SK-N-SH (cell line): ENCODE measurements at regions not wholly inside any gene's neighbourhood (a gene's known extent, or its start where the extent isn't known, plus 50 kb on each side); places are given as distances from the start of the nearest gene placed in this dataset.
A peak's percentile ranks its signal among the peaks of the same experiment; 100 is the strongest.

Source experiments
- CTCF ChIA-PET: fragments of 300-600, 350-600 bp; formaldehyde crosslinking; extraction: SDS; loops from one replicate; lab custom pipeline; 2021; lab: Yijun Ruan, JAX
- POLR2A ChIA-PET: fragments of 350-600 bp; sonication (Branson Sonifier 250); formaldehyde crosslinking; extraction: SDS; loops from one replicate; lab custom pipeline; 2020; ENCODE audit warnings: antibody characterized with exemption, inconsistent platforms; lab: Yijun Ruan, JAX
- DNase-seq: peaks from one replicate; pipeline ENCODE4 v3.0.0; 2012
- H2AFZ ChIP-seq: fragments of 200-600 bp; sonication (generic); 2 replicates; pipeline ENCODE4 v1.8.1; 2016; ENCODE audit warnings: antibody characterized with exemption, mild to moderate bottlenecking, low read depth
- H3F3A ChIP-seq: fragments of 200-600 bp; sonication (generic); replicated peaks from 2 replicates; pipeline ENCODE3; 2016; ENCODE audit warnings: antibody characterized with exemption, mild to moderate bottlenecking; ENCODE audit not compliant: insufficient read depth
- H3K27ac ChIP-seq, 2 experiments: fragments of 200-500 bp in 1 of 2; fragments of 200-600 bp in 1 of 2; sonication (Bioruptor generic) in 1 of 2; sonication (generic), shearing (Covaris generic) in 1 of 2; 2 replicates each; pipeline versions ENCODE4 v1.5.1 to v1.6.1; 2014 to 2016; ENCODE audit warnings: low read depth in 2 of 2, inconsistent platforms in 1 of 2, low read length in 1 of 2, mild to moderate bottlenecking in 1 of 2, mixed read lengths in 1 of 2
- H3K27me3 ChIP-seq: fragments of 200-600 bp; sonication (generic), shearing (Covaris generic); 2 replicates; pipeline ENCODE4 v1.6.1; 2016; ENCODE audit warnings: mixed run types; ENCODE audit not compliant: insufficient read depth
- H3K36me3 ChIP-seq, 2 experiments: fragments of 200-500 bp in 1 of 2; fragments of 200-600 bp in 1 of 2; sonication (Bioruptor generic) in 1 of 2; sonication (generic) in 1 of 2; replicated peaks in 1 of 2; 2 replicates each; pipeline versions ENCODE3 to v1.5.1; 2014 to 2016; ENCODE audit warnings: low read length in 1 of 2, mild to moderate bottlenecking in 1 of 2; ENCODE audit not compliant: insufficient read depth in 2 of 2, control insufficient read depth in 1 of 2
- H3K4me1 ChIP-seq, 2 experiments: fragments of 200-500 bp in 1 of 2; fragments of 200-600 bp in 1 of 2; sonication (Bioruptor generic) in 1 of 2; sonication (generic), shearing (Covaris generic) in 1 of 2; 2 replicates each; pipeline versions ENCODE4 v1.5.1 to v1.6.1; 2014 to 2016; ENCODE audit warnings: low read depth in 1 of 2, low read length in 1 of 2, mixed run types in 1 of 2; ENCODE audit not compliant: insufficient read depth in 2 of 2, control insufficient read depth in 1 of 2
- H3K4me2 ChIP-seq: fragments of 200-600 bp; sonication (generic), shearing (Covaris generic); 2 replicates; pipeline ENCODE4 v1.6.1; 2017; ENCODE audit warnings: mixed run types
- H3K4me3 ChIP-seq, 2 experiments: fragments of 200-500 bp in 1 of 2; fragments of 200-600 bp in 1 of 2; sonication (Bioruptor generic) in 1 of 2; sonication (generic), shearing (Covaris generic) in 1 of 2; 2 replicates each; pipeline versions ENCODE4 v1.5.1 to v1.8.1; 2014 to 2016; ENCODE audit warnings: low read depth in 2 of 2, inconsistent platforms in 1 of 2, low read length in 1 of 2, mild to moderate bottlenecking in 1 of 2, mixed read lengths in 1 of 2, moderate library complexity in 1 of 2
- H3K79me2 ChIP-seq: fragments of 200-600 bp; sonication (generic); 2 replicates; pipeline ENCODE4 v1.8.1; 2017; ENCODE audit warnings: mild to moderate bottlenecking; ENCODE audit not compliant: insufficient read depth
- H3K9ac ChIP-seq: fragments of 200-600 bp; sonication (generic); 2 replicates; pipeline ENCODE4 v1.6.1; 2017; ENCODE audit warnings: mixed run types
- H3K9me2 ChIP-seq: fragments of 200-600 bp; sonication (generic); 2 replicates; pipeline ENCODE4 v1.6.1; 2017; ENCODE audit warnings: mixed run types
- H3K9me3 ChIP-seq: fragments of 200-600 bp; sonication (generic); 2 replicates; pipeline ENCODE4 v1.6.1; 2017; ENCODE audit warnings: mixed run types, mild to moderate bottlenecking, moderate library complexity
- H4K20me1 ChIP-seq: fragments of 200-600 bp; sonication (generic); 2 replicates; pipeline ENCODE4 v1.6.1; 2017; ENCODE audit warnings: mild to moderate bottlenecking, mixed run types; ENCODE audit not compliant: insufficient read depth
- CHD2 ChIP-seq: fragments of 150-350 bp; IDR thresholded peaks from 2 replicates; pipeline ENCODE4 v1.6.1; 2018; ENCODE audit warnings: low read length; ENCODE audit not compliant: partially characterized antibody
- ELF1 ChIP-seq: IDR thresholded peaks from 2 replicates; pipeline ENCODE4 v1.4.0; 2012
- EP300 ChIP-seq, 2 experiments: IDR thresholded peaks; 2 replicates each; pipeline versions ENCODE4 v1.4.0 to v1.6.1; 2012; ENCODE audit warnings: borderline replicate concordance in 1 of 2, low read depth in 1 of 2, low read length in 1 of 2
- EZH2phosphoT487 ChIP-seq: fragments of 200-600 bp; sonication (generic); IDR thresholded peaks from 2 replicates; pipeline ENCODE4 v1.6.1; 2017; ENCODE audit warnings: low read depth, mixed run types, mild to moderate bottlenecking, antibody characterized with exemption, moderate library complexity, borderline replicate concordance
- FOXM1 ChIP-seq: IDR thresholded peaks from 2 replicates; pipeline ENCODE4 v1.4.0; 2012; ENCODE audit warnings: low read depth, mild to moderate bottlenecking
- GABPA ChIP-seq: IDR thresholded peaks from 2 replicates; pipeline ENCODE4 v1.4.0; 2012; ENCODE audit warnings: low read depth, mild to moderate bottlenecking
- GATA2 ChIP-seq: sonication (generic); formaldehyde crosslinking; IDR thresholded peaks from 2 replicates; pipeline ENCODE4 v1.5.0; 2020; ENCODE audit warnings: mild to moderate bottlenecking, missing genetic modification reagents
- JUND ChIP-seq: IDR thresholded peaks from 2 replicates; pipeline ENCODE4 v1.4.0; 2012
- MAX ChIP-seq: IDR thresholded peaks from 2 replicates; pipeline ENCODE4 v1.4.0; 2012; ENCODE audit warnings: low read depth
- MEF2A ChIP-seq: IDR thresholded peaks from 2 replicates; pipeline ENCODE4 v1.4.0; 2012; ENCODE audit warnings: low read depth, borderline replicate concordance
- NFIC ChIP-seq: IDR thresholded peaks from 2 replicates; pipeline ENCODE4 v1.4.0; 2012; ENCODE audit warnings: borderline replicate concordance
- NRF1 ChIP-seq: IDR thresholded peaks from 2 replicates; pipeline ENCODE4 v1.6.1; 2012; ENCODE audit warnings: low read depth, mild to moderate bottlenecking, low read length
- POLR2AphosphoS5 ChIP-seq: IDR thresholded peaks from 2 replicates; pipeline ENCODE4 v1.6.1; 2012; ENCODE audit warnings: low read depth, low read length
- RCOR1 ChIP-seq: fragments of 150-350 bp; IDR thresholded peaks from 2 replicates; pipeline ENCODE4 v1.6.1; 2017; ENCODE audit warnings: antibody characterized with exemption, low read length
- RFX5 ChIP-seq: IDR thresholded peaks from 2 replicates; pipeline ENCODE4 v1.6.1; 2012; ENCODE audit warnings: mild to moderate bottlenecking, improper control_type of control experiment, low read length
- RXRA ChIP-seq: IDR thresholded peaks from 2 replicates; pipeline ENCODE4 v1.4.0; 2012; ENCODE audit warnings: low read depth, mild to moderate bottlenecking, borderline replicate concordance
- SIN3A ChIP-seq: IDR thresholded peaks from 2 replicates; pipeline ENCODE4 v1.6.1; 2012; ENCODE audit warnings: low read depth, mild to moderate bottlenecking, low read length, moderate library complexity, borderline replicate concordance
- SMC3 ChIP-seq: IDR thresholded peaks from 2 replicates; pipeline ENCODE4 v1.6.1; 2012; ENCODE audit warnings: low read depth, low read length, improper control_type of control experiment
- TEAD4 ChIP-seq: IDR thresholded peaks from 2 replicates; pipeline ENCODE4 v1.4.0; 2012; ENCODE audit warnings: mild to moderate bottlenecking, borderline replicate concordance; ENCODE audit not compliant: insufficient read depth
- USF2 ChIP-seq: fragments of 150-350 bp; IDR thresholded peaks from 2 replicates; pipeline ENCODE4 v1.6.1; 2017; ENCODE audit warnings: antibody characterized with exemption, low read length, low read depth, borderline replicate concordance
- WGBS: methylation state at CpG from one replicate; pipeline ENCODE4 v1.1.6; 2017; ENCODE audit warnings: low lambda C conversion rate; 5-methylcytosine and 5-hydroxymethylcytosine counted together

GRCh38 chr11:122521626-122522025 lies 133.9 kb upstream of the UBASH3B start:
- H3K79me2 ChIP-seq: no peaks in the 10 kb centered on the region
- TF ChIP-seq EZH2phosphoT487 (no peak), SMC3 (no peak), USF2 (no peak), MAX (no peak), GATA2 (CRISPR knock-in tag) (no peak), FOXM1 (no peak), SIN3A (no peak), JUND (no peak), ELF1 (no peak), NRF1 (no peak)
- TF ChIP-seq, all 33 proteins: peak for 0
- ChIA-PET POLR2A (no interaction called here), CTCF (interaction anchor here (0.8 to 1.7 kb wide), 4 partner anchors 15 to 866 kb away, joined by 3 to 8 read pairs (median 6); no protein-coding TSS in a partner anchor)
- no peak overlapping the region for H3K4me2 ChIP-seq
- H3F3A ChIP-seq: no peaks in the 10 kb centered on the region
- no peak overlapping the region for H2AFZ ChIP-seq
- H3K4me1 ChIP-seq: peaks cover 10 to 35% of the 10 kb centered on the region in 2 experiments; a peak in 3 of 4 replicates
- no peak overlapping the region for H3K9ac ChIP-seq
- peak overlapping the region in 1 of 2 experiments; percentile 14; a peak in 1 of 4 replicates for H3K27ac ChIP-seq
- H4K20me1 ChIP-seq: no peaks in the 10 kb centered on the region
- WGBS: 15% methylated on average over 2 of the region's 2 CpGs
- no peaks in the 10 kb centered on the region for H3K9me2 ChIP-seq
- H3K9me3 ChIP-seq: no peaks in the 10 kb centered on the region
- DNase-seq: no peak
- no peak overlapping the region for H3K4me3 ChIP-seq
- no peaks in the 10 kb centered on the region for H3K36me3 ChIP-seq
- H3K27me3 ChIP-seq: no peaks in the 10 kb centered on the region; the same call in 1 of the 2 replicates

GRCh38 chr11:122517403-122518379 lies 137.8 kb upstream of the UBASH3B start:
- Histone ChIP-seq H3K9me2 (no peaks in the 10 kb centered on the region), H3K27ac (peak overlapping the region in 1 of 2 experiments; percentile 93; a peak in 2 of 4 replicates), H3K79me2 (no peaks in the 10 kb centered on the region), H2AFZ (no peak overlapping the region), H3K4me2 (no peak overlapping the region), H3K27me3 (peaks cover 8% of the 10 kb centered on the region; the same call in 1 of the 2 replicates), H3K9me3 (no peaks in the 10 kb centered on the region), H3K4me1 (peaks cover 5 to 18% of the 10 kb centered on the region in 2 experiments; a peak in 3 of 4 replicates), H3K36me3 (no peaks in the 10 kb centered on the region), H3K9ac (no peak overlapping the region), H3K4me3 (no peak overlapping the region), H4K20me1 (no peaks in the 10 kb centered on the region), H3F3A (no peaks in the 10 kb centered on the region)
- no peak for DNase-seq
- POLR2A ChIA-PET: interaction anchor here (0.5 kb wide), 1 partner anchor 846 kb away, joined by 3 read pairs; no protein-coding TSS in a partner anchor
- TF ChIP-seq MEF2A (no peak), EP300 (IDR thresholded peaks at IDR 0.05; ENCODE audit: borderline replicate concordance in 1 of 2, low read depth in 1 of 2, low read length in 1 of 2) (no peak), RCOR1 (no peak), ELF1 (no peak), MAX (no peak), RFX5 (no peak), CHD2 (no peak), TEAD4 (no peak), GABPA (no peak), NFIC (no peak), POLR2AphosphoS5 (no peak), SIN3A (no peak), RXRA (no peak)
- CTCF ChIA-PET: interaction anchor here (0.9 to 3.4 kb wide), 6 partner anchors 9 to 865 kb away, joined by 3 to 30 read pairs (median 6); no protein-coding TSS in a partner anchor
- WGBS: 36% methylated on average over 4 of the region's 4 CpGs
